ENCODE measurements at regions not wholly inside any gene's neighbourhood (a gene's known extent, or its start where the extent isn't known, plus 50 kb on each side); places are given as distances from the start of the nearest gene placed in this dataset.

GRCh38 chr4:98711526-98711925 is 53.1 kb upstream of the TSPAN5 start:
- TF ChIP-seq YY1 (IDR thresholded peaks at IDR 0.05; ENCODE audit: insufficient read depth, insufficient read length) (no peak), SUZ12 (IDR thresholded peaks at IDR 0.05; ENCODE audit: extremely low read depth, insufficient read depth, insufficient read length) (no peak), ZNF274 (IDR thresholded peaks at IDR 0.05; ENCODE audit: low read depth, low read length) (no peak)
